GM12865 (cell line): ENCODE measurements at regions not wholly inside any gene's neighbourhood (a gene's known extent, or its start where the extent isn't known, plus 50 kb on each side); places are given as distances from the start of the nearest gene placed in this dataset.

Experiments used
- DNase-seq: peaks from one replicate; pipeline ENCODE4 v3.0.0; 2010; ENCODE audit warnings: low read depth
- H3K4me3 ChIP-seq: 2 replicates; pipeline ENCODE4 v1.5.1; 2011; ENCODE audit warnings: mild to moderate bottlenecking, low read depth, low read length, control low read depth
- TF ChIP-seq, protein P1 (sequence below): IDR thresholded peaks from 2 replicates; pipeline ENCODE4 v1.5.1; 2011; ENCODE audit warnings: low read length, control low read depth, low read depth, inconsistent platforms; ENCODE audit not compliant: insufficient read depth; ENCODE audit errors: missing control alignments

GRCh38 chr6:22027040-22027725, 269.7 kb downstream of the PRL start:
- TF ChIP-seq, protein P1, sequence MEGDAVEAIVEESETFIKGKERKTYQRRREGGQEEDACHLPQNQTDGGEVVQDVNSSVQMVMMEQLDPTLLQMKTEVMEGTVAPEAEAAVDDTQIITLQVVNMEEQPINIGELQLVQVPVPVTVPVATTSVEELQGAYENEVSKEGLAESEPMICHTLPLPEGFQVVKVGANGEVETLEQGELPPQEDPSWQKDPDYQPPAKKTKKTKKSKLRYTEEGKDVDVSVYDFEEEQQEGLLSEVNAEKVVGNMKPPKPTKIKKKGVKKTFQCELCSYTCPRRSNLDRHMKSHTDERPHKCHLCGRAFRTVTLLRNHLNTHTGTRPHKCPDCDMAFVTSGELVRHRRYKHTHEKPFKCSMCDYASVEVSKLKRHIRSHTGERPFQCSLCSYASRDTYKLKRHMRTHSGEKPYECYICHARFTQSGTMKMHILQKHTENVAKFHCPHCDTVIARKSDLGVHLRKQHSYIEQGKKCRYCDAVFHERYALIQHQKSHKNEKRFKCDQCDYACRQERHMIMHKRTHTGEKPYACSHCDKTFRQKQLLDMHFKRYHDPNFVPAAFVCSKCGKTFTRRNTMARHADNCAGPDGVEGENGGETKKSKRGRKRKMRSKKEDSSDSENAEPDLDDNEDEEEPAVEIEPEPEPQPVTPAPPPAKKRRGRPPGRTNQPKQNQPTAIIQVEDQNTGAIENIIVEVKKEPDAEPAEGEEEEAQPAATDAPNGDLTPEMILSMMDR, result no peak
- no peak for DNase-seq
- no peak overlapping the region for H3K4me3 ChIP-seq

DNA sequence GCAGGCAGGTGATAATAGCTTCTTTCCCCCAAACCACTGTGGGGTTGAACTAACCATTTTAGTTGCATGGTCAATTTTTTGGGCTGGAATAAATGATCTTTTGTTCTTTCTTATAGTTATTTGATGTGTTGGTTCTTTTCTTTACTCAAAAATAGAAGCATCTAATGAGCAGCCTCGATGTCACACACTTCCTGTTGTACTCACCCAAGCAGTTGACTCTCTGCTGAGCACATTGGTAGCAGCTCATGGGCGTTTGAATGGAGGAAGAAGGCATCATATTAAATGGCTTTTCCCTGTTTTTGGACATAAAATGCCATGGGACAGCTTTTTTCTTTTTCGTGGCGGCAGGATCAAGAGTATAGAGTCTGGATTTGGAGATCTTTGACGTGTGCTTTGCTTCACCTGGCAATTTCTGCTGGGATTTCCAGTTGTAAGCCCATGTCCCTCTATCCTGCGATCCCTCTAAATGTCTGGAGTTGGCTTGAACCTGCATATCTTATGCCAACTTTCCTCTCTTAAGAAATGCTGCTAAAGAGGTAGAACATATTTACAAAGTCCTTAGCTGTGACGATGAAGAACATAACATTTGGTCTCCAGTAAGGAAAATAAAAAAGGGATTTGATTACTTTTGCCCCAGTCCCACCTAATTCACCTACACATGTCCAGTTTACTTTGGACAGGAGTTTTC, 268.3 kb downstream of the PRL start:
- TF ChIP-seq, protein P1, result no peak
- peak; percentile 58 for DNase-seq
- no peak overlapping the region for H3K4me3 ChIP-seq

DNA sequence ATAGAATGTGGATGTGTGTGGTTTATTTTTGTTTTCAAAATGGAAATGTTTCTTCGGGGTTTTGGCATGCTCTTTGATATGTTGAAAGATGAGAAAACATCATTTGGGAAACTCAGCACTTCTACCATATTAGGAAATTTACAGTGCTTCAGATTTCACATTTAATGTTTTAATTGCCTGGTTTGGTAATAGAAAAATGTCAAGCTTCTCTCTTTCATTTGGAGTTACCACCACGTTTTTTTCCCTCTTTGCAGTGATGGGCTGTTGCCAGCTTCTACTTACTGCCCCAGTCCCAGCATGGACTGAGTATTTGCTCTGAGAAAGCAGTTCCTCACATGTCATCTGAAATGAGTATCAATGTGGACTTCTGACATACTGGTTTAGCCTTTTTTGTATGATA, 267.7 kb downstream of the PRL start:
- TF ChIP-seq, protein P1, result no peak
- H3K4me3 ChIP-seq, result no peak overlapping the region
- peak; percentile 23 for DNase-seq

GRCh38 chr6:22030730-22031619, 265.9 kb downstream of the PRL start:
- TF ChIP-seq, protein P1, result no peak
- no peak overlapping the region for H3K4me3 ChIP-seq
- no peak for DNase-seq

- DNase-seq, result no peak
- TF ChIP-seq, protein P1, result no peak
- no peak overlapping the region for H3K4me3 ChIP-seq
Observed at GRCh38 chr6:22035690-22036089, 261.1 kb downstream of the PRL start.

DNA sequence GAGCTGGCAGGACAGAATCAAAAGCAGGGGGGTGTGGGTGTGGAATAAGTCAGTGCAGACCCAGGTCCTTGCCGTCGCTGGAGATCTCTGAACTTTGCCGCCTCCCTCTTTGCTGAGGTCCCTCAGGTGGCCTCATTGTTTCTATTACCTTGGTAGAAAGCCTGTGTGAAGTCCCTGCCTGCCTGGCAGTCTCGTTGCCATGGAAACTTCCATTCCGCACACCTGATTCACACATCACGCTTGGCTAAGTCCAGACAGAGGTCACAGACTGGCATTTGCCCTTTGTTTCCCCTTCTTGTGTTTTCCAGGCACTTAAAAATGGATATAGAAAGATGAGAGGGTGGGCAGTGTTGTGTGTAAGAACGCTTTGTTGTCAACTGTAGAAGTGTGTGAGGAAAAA, 260.6 kb downstream of the PRL start:
- H3K4me3 ChIP-seq, result no peak overlapping the region
- peak; percentile 83 for DNase-seq
- TF ChIP-seq, protein P1, result no peak
